ENCODE measurements at regions not wholly inside any gene's neighbourhood (a gene's known extent, or its start where the extent isn't known, plus 50 kb on each side); places are given as distances from the start of the nearest gene placed in this dataset.

DNA sequence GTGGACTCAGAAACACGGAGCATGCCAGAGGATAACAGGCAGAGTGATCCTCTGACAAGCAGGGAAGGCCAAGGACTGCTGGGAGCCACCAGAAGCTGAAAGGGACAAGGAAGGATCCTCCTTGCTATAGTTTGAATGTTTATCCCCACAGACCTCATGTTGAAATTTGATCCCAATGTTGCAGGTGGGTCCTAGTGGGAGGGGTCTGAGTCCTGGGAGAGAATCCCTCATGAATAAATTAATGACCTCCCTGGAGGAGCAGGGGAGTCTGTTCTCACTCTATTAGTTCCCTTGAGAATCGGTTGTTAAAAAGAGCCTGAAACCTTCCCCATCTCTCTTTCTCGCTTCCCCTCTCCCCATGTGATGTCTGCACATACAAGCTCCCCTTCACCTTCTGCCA lies 124.4 kb downstream of the FBXO15 start:
- DNase-seq, result no peak

DNA sequence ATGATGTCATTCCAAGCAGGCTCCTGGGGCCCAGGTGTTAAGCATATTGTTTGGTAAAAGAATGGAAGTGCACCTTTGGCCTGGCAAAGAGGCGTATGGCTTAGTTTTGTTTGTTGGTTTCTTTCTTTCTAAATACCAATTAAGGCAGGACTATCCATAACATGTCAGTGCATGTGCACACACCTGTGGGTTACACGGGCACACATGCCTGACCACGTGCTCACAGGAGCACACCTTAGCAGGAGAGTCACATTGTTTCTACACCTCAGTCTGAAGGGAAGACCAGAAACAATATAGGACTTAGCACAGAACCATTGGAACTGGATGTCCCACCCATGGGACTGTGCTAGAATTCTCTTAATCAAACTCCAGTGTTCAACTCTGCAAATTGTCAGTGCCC lies 127.8 kb downstream of the FBXO15 start:
- no peak for DNase-seq

DNA sequence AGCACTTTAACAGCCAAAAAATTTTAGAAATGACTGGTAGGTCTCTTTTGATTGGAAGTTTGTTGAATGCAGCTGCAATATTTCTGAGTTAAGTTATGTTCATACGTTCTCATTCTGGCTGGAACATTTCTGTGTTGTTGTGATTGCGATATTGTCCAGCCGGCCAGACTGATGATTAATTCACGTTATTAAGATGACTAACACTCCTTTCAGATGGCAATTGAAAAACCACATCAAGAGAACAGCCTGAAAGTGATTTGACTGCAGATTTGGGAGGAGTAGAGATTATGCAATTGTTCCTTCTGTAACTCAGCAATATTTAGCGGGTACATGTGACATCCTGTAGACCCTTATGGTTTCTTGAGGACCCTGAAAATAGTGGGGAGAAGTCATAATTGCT lies 133.7 kb downstream of the FBXO15 start:
- DNase-seq, result no peak

DNA sequence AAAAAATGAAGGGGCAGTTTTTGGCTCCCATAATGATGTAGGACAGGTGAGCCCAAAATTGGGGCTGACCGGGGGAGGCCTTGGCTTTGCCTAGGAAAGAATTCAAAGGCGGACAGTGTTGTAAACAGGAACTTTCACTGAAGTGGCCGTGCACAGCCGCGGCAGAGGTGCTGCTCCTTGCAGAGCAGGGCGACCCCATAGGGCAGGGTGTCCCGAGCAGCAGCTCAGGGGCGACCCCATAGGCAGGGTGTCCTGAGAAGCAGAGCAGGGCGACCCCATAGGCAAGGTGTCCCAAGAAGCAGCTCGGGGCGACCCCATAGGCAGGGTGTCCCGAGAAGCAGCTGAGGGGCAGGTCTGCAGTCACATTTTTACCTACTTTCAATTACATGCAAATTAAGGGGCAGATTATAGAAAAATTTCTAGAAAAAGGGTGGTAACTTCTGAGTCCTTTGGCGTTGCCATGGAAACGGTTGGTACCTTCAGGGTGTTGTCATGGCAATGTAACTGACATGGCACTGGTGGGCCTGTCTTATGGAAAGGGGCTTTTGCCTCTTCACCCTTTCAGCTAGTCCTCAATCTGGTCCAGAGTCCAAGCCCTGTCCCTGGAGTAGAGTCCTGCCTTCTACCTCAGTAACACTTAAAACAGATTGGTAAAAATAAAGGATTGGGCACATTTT lies 134.5 kb downstream of the FBXO15 start:
- DNase-seq, result no peak

DNA sequence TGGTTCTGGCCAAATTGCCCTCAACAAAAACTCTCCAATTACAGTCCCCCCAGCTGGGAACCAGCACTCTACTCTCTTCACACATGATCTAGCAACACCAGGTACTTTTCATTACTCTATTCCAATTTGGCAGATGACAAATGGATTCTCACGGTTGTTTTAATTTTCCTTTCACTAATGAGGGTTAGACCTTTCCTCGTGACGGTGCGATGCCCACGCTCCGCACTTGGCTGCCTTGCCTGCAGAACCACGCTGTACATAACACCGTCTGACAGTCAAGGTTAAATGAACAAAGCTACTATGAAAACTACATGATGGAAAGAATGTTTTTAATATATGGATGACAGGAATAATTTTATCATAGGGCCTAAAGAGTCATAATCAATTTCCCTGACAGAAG lies 141.5 kb downstream of the FBXO15 start:
- peak; percentile 5 for DNase-seq

DNA sequence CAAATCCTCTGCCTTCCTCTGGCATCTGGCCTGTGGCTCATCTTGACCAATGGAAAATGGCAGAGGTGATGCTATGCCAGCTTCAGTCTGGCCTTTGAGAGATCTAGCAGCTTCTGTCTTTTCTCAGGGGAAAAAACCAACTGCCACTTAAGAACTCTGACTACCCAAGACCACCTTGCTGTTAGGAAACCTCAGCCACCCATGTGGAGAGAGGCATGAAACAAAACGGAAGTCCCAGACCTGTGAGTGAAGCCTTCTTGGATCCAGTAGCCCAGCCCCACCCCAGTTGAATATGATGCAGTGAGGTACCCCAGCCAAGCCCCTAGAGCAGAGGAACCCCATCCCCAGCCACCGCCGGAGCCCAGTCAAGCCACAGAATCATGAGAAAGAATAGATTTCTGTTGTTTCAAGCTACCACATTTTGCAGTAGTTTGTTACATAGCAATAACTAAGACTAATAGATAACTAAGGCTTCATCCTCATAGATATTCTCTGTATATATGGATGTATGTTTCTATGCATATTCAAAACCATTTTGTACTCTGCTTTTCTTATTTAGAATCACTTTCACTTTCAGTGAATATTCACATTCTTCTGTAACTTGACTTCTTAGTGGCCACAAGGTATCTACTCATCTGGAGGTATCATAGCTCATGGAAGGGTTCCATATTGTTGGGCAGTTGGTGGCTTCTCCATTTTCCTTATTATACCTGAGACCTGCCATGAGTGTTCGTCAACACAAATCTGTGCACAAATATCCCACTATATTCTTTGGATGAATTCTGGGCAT lies 142.1 kb downstream of the FBXO15 start:
- DNase-seq, result no peak

DNA sequence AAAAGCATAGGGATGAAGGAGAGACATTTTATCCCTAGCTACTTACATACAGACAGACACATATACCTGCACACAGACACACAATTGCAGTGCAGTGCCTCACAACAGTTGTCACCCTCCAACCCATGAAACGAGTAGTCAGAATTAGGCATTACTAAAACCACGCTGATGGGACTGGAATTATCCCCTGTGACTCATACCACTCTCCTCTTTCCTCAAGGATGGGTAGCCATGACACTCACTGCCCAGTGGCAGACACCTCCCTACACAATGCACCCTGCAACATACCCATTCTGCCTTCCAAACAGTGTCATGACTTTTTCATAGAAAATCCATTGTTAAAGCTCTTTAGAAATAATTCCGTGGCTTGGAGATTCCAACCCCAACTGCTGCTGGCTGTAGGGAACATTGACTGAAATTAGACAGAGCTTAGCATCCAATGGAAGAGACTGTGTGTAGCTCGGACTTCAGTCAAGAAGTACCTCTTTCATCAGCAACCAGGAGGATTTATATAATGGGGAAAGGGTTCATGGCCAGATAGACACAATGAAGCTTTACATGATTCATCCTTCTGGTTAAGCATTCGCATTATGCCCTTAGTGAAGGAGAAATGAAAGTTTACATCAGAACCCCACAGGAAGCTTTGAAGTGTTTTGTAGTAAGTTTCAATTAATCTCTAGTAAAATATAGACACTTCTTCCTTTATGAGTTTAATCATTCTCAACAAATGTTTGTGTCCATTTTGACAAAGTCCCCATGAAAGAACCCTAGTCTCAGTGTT lies 155.2 kb downstream of the FBXO15 start:
- no peak for DNase-seq

DNA sequence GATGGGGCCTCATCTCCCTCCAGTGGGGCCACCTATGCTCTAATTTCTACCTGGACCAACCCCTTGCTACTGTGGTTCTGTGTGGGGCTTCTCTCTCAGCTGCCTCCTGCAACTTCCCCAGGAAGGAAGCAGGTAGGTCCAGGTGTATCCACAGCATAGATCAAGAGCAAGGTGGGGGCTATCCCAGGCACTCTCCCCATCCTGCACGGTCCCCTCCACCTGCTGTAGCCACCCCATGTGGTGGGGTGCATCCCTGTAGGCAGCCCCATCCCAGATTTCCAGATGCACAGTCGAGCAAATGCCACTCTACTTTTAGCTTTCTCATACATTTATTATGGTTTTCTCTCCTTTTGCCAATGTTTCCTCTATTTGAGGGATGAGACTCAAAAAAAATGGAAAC lies 156.1 kb downstream of the FBXO15 start:
- no peak for DNase-seq

DNA sequence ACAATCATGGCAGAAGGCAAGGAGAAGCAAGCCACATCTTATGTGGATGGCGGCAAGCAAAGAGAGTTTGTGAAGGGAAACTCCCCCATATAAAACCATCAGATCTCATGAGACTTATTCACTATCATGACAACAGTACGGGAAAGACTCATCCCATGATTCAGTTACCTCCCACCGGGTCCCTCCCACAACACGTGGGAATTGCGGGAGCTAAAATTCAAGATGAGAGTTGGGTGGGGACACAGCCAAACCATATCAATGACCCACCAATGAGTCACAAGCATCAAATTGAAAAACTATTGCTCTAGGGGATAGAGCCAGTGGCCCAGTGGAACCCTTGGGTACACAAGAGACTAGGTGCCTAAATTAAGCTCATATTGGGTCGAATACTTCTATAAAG lies 157.4 kb downstream of the FBXO15 start:
- DNase-seq, result no peak

DNA sequence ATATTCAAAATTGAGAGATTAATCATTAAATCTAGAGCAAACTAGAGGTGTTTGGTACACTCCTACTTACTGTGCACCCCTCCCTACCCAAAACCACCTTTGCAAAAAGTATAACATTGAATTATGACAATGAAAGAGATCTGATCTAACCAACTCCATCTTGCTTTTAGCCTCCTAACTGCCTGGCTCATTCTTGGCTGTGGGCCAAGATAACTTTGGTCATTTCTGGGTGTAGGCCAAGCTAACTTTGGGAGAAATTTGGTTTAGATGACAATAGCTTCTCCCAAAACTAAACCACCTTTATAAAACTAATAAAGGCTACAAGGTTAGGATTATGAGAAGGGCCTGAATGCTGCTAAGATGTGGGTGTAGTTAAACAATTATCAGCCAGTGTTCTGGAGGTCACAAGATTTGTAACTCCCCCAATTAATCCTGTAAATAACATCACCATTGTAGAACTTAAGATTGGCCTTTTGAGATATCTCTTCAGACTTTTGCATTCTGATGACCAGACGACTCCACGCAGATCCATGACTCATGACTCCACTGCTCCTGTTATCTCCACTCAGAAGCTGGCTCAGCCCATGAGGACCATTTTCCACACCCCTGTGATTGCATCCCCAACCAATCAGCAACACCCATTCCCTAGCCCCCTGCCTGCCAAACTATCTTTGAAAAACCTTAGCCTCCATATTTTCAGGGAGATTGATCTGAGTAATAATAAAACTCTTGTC lies 160.2 kb downstream of the FBXO15 start:
- no peak for DNase-seq

DNA sequence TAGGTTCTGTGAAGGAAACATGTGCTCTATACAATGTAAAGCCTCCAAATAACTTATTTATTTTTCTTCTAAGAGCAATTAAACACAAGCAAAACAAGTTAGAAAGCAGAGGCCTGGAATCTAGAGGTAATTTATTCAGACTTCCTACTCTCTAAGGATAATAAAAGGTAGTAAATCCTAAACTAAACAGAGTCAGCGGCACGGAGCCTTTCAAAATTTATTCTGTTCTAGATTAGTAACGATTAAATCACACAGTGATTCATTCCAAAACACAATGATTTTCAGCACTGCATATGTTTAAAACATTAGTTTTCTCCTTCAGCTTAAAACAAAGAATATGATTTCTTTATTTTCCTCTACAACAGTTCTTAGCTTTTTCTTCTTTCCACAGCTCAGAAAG lies 160.9 kb downstream of the FBXO15 start:
- no peak for DNase-seq

DNA sequence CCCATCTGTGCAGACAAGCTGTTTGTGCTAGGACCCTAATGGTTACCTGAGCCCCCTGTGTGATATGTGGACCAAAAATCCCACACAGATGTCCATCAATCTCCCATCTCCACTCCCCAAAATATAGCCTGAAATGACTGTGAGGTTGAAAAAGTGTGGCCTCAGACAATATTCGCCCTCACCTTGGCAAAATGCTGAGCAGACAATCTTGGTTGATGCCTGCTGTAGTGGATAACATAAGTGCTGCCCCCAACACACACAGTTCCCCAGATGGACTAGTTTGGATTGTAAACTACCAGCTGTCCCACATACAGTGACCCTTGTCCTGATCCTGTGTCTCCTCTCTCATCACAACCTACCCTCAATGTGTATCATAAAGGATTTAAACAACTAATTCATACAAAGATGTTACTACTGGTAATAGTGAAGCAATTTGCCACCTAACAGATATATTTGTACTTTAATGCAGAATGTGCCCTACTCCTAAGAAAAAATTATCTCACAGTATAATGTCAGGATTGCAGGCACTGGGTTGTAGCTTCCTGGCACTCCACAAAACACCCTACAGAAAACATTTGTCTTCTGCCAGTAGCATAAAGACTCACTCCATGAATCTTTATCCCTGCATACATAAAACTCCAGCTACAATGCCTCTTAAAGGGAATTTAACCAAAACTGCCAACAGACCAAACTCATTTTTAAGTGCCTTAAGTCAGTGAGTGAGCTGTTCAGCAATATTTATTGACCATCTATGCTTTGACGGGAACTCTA lies 161.6 kb downstream of the FBXO15 start:
- DNase-seq, result no peak

DNA sequence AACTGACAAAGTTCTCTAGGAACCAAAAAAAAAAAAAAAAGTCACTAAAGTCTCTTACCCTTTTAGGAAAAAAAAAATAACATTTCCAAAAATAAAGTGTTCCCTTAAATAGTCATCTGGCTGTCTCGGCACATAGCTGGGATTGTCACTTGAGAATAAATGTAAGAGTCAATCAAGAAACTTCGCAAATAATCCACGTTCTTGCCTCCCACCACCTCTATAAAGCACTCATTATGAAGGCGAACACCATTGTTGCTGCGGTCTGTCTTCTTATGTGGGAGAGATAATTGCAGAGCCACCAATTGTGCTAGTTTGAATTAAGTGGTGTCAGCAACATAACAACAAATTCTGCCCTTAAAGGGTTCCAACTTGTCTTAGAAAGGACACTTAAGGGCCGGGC lies 163.7 kb downstream of the FBXO15 start:
- DNase-seq, result no peak

DNA sequence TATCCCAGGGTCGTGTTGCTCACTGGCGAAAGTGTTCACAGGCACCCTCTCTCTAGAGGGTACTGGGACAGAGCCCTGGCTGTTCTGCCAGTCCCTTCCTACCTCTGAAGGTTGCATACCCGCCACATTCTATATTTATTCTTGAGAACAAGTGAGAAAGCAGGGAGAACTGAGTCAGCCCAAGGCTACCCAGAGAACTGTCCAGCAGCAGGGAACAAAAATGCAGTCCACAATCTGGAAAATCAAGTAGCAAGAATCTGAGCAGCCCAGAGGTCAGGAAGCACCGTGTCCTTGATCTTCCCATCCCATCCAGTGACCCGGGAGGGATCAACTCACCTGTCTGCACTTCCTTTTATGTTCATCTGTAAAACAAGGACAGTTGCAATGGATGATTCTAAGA lies 164.1 kb downstream of the FBXO15 start:
- DNase-seq, result no peak

DNA sequence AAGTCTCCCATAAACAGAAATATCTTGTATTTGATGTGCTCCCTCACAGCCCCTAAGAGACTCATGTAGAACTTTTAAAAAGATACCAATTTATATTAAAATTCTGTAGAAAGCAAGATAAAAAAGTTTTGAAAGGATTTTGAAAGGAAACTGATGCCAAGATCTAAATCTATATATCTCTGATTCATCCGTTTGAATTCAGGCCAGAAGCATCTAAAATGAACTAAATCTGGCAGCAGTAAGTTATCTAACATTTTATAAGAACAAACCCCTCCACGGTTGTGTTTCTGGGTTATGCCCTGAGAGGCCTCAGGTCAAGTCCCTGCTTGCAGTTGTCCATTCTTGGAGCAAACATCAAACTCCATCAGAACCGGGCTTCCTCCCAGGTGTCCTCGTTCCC lies 165.8 kb downstream of the FBXO15 start:
- DNase-seq, result no peak

DNA sequence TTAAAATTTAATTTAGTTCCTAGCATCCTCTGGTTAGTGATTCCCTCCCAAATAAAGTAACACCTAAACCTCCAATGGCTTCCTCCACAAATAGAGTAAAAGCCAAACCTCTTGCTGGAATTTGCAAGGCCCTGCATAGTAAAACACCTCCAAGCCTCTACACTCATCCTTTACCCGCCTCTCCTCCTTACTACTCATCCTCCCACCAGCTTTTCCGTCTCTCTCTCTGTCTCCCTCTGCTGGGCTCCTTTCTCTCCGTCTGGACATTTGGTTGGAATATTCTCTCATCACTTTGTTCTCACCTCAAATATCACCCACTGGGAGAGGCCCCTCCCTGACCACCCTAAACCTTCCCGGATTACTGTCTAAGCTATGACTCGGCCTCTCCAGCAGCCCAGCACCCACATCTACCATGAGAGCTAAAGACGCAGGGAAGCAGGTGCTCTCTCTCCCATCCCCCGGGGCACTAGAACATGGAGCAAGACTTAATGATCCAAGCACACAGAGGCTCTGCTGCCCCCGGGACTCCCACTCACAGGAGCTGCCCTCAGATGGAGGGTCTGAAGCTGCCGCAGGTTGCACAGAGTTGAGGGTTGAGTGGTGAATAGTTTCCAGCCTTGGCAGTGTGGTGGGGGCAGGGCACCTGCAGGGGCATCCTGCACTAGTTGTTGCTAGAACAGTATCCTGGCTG lies 167.2 kb downstream of the FBXO15 start:
- peak; percentile 43 for DNase-seq

DNA sequence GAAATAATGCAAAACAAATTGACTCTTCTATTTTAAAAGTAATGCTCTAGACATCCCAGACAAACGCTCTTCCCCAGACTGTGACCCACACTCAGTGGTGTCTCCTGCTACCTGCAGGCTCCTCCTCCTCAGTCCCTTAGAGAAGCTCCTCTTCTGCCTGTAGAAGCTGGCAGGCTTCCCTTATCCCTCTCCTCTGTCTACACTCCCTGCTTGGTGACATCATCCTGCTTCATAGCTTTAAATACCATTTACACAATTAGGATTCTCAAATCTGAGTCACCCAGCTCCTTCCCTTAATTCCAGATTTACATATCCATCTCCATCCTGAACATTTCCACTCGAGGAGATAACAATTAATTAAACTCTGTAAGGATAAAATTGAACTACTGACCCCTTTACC lies 167.9 kb downstream of the FBXO15 start:
- no peak for DNase-seq

DNA sequence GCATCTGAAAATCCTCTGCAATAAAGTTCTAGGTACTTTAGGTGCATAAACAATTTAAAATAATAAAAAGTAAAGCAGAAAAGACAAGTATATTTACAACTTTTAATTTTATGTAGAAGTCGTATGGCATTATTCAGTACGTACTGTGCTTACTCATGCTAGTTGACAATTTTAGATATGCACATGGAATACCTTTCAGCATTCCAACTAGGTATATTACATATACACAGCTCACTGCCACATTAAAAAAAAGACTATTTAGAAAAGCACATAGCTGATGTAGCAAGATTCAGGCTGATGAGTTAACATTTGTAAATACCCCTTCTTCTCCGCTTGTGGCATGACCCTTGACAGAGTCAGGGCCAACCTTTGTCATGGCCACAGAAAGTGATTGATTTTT lies 171.2 kb downstream of the FBXO15 start:
- no peak for DNase-seq

DNA sequence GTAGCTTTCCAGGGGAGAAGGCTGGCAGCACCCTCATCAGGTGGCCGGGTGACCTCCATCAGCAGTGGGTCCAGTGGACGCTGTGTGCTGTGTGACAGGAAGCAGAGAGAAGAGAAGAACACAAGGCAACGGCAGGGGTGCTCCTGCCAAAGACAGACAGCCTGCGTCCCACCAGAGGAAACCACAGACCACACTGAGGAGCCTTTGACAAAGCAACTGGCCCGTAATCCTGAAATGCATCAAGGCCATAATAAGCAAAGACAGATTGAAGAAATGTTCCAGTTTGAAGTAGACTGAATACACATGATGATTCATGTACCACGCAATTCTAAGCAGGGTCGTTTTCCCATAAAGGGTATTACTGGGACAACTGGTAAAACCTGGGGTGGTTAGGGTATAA lies 172.4 kb downstream of the FBXO15 start:
- DNase-seq, result no peak

DNA sequence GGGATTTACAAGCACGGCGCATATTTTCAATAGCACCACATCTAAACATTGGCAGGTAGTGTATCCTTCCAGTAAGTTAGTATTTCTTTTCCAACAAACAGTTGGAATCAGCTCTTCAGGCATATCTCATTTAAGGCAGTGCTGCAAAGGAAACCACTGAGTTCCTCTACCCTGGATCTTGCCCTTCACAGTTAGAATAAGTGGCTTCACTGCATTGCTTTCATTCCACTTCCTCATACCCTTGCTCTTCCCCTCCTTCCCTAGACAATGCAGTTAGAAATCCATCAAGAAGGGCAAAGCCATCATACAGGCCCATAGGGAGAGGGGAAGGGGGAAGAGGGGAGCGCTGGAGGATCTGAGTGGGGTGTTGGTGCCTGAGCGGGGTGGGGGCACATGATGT lies 173.7 kb downstream of the FBXO15 start:
- no peak for DNase-seq

DNA sequence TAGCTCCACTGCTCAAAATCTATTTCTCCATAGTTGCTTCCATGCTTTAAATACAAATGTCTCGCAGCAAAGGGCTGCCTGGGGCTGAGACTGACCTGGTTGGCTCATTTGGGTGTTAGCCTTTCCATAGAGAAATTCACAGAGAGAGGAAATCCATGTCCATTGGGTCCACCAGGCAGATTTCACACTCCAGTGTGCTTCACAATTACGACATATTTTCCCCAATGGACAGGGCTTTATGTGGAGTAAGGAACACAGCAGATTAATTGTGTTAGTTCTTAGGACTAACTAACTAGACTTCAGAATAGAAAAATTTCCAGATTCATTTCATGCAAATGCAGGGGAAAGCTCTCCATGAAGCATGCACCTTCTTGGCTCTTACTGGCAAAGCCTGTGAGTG lies 180.7 kb downstream of the FBXO15 start:
- no peak for DNase-seq

DNA sequence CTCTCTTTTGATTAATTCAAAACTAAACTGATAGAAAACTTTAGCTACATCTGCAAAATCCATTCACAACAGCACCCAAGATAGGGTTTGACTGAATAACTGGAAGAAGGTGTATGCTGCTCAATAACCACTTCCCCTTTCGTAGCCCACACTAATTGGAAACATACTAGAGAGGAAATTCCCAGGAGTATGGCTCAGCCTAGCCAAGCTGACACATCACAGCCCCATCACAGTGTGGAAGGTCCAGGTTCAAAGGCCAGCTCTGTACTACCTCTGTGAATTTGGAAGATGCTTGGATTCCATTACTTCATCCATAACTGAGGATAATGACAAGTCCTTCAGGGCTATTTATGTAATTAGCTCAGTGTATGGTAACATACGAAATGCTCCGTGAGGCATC lies 185.4 kb downstream of the FBXO15 start:
- no peak for DNase-seq
